ENCODE measurements at regions not wholly inside any gene's neighbourhood (a gene's known extent, or its start where the extent isn't known, plus 50 kb on each side); places are given as distances from the start of the nearest gene placed in this dataset.
"Not testable (repeated sequence)": the region's sequence is repeated elsewhere in the genome, so short reads cannot be mapped to it uniquely, and the experiment has no call there.

DNA sequence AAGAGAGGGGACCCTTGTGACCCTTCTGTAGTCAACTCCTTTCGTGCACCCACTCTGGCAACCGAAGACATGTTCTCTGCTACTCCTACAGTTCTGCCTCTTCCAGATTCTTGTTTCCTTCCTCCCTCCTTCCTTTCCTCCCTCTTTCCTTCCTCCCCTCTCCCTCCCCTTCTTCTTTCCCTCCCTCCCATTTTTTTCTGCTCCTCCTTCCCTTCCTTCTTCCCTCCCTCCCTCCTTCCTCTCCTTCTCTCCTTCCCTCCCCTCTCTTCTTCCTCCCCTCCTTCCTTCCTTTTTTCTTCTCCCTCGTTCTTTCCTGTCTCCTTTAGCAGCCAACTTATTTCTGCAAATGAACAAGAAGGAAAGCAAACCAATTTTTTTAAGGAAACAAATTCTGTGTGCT is 111.5 kb downstream of the NPTX2 start:
- DNase-seq (ENCODE audit: low spot score), result no peak

DNA sequence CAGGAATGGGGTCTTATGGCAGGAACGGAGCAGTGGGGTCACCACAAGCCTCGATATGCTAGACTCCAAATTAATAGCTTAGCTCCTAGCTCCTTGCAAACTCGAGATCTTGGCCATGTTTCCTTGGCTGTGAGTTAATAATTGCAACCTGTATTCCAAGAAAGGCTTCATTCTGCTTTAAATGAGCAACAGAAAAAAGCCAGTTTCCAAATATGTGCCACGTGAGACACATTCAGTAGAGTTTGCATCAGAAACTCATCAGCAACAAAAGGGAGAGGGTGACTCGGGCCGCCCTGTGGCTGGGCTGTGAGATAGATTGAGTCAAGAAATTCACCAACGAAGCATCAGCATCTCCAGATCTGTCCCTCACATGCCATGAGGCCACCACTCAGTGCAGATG is 112.0 kb downstream of the NPTX2 start:
- no peak for DNase-seq (ENCODE audit: low spot score)

DNA sequence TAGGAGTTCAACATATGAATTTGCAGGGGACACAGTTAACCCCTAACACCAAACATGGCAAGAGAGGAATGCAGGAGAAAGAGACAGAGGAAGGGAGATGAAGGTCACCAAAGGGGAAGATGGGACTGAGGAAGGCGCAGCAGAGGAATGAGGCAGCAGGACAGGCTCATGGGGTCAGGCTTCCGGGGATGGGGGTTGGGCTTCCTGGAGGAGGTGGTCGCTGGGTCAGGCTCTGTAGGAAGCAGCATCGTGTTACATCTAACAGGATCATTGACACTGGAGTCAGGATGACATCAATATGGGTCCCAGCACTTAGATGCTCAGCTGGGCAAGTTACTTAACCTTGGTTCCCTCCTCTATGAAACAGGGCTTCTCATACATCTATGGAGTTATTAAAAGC is 113.2 kb downstream of the NPTX2 start:
- no peak for DNase-seq (ENCODE audit: low spot score)

GRCh38 chr7:98731651-98732050 is 114.6 kb downstream of the NPTX2 start:
- DNase-seq (ENCODE audit: low spot score), result no peak

DNA sequence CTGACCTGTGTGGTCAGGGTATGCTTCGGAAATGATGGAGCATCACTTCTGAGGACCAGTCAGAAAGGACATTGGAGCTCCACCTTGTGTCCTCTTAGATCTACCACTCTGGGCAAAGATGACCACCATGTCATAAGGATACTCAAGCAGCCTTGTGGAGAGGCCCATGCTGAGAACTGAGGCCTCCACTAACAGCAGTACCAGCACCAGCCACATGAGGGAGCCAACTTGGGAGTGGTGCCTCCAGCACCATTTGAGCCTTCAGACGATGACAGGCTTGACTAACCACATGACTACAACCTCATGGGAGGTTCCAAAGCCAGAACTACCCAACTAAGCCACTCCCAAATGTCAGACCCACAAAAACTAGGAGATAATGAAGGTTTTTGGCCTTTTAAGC is 116.0 kb downstream of the NPTX2 start:
- peak; percentile 19 for DNase-seq (ENCODE audit: low spot score)

DNA sequence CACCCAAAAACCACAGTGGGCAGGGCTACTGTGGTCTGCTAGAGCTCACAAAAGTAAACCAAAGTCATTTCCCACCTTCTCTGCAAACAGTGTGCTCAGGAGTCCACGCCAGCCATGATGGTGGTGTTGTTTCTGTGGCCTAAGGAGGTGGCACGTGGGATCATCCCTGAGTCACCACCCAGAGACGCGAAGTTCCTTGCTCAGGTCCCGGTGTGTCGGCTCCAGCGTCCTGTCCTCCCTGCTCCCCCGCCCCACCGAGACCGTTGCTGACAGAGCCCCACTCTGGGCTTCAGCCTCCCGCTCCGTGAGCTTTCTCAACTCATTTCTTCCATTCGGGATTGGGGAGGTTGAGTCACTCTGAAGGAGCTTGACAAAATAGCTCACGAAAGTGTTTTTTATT is 118.7 kb downstream of the NPTX2 start:
- DNase-seq (ENCODE audit: low spot score), result no peak

DNA sequence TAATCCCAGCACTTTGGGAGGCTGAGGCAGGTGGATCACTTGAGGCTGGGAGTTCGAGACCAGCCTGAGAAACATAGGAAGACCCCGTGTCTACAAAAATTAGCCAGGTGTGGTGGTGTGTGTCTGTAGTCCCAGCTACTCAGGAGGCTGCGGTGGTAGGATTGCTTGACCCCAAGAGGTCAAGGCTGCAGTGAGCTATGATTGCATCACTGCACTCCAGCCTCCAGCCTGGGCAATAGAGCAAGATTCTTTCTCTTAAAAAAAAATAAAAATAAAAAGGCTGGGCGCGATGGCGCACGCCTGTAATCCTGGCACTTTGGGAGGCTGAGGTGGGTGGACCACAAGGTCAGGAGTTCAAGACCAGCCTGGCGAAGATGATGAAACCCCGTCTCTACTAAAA is 119.4 kb downstream of the NPTX2 start:
- not testable (repeated sequence) for DNase-seq (ENCODE audit: low spot score)

DNA sequence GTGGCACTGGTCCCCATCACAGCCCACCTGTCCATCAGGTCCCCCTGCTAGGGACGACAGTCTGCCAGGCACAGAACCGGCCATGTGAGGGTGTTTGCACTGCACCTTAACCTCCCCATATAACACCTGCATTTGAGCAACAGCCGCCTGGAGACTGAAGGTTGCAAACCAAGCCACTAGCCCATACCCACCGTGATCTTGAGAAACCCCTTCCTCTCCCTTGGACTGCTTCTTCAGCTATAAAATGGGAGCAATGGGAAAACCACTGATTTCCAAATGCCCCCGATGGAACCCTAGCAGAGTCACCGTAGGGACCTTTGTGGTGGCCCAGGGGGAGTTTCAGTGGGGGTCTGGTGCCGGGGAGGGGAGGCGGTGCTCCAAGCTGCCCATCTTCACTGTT is 120.1 kb downstream of the NPTX2 start:
- no peak for DNase-seq (ENCODE audit: low spot score)

DNA sequence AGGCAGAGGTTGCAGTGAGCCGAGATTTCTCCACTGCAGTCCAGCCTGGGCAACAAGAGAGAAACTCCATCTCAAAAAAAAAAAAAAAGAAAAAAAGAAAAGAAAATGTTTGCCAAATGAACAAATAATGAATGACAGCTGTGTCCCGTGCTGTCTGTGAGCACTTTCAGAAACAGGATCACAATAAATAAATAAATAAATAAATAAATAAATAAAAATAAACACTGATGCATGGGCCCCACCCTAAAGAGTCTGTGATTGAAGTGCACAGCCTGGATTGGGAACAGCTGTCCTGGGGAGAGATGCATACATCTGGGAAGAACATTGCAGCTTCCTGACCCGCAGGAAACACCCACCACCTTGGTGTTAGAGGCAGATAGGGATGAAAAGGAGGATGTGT is 123.6 kb downstream of the NPTX2 start:
- DNase-seq (ENCODE audit: low spot score), result no peak

DNA sequence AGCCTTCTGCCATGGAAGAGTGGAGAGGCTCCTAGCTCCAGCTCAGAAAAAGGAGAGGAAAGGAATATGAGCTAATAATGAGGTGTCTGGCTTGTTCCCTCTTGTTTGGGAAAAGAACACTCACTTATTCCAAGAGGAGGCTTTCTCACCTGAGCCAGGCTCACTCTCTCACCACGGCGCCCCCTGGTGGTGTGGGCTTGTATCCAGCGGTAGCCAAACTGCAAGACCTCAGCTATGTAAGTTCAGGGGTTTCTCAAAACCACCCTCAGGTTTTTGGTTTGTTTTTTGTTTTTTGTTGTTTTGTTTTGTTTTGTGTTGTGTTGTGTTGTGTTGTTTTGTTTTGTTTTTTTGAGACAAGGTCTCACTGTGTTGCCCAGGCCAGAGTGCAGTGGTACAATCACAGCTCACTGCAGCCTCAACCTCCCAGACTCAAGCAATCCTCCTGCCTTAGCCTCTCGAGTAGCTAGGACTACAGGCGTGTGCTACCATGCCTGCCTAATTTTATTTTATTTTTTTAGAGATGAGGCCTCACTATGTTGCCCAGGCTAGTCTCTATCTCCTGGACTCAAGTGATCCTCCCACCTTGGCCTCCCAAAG is 124.0 kb downstream of the TMEM130 start:
- DNase-seq (ENCODE audit: low spot score), result peak; percentile 65

DNA sequence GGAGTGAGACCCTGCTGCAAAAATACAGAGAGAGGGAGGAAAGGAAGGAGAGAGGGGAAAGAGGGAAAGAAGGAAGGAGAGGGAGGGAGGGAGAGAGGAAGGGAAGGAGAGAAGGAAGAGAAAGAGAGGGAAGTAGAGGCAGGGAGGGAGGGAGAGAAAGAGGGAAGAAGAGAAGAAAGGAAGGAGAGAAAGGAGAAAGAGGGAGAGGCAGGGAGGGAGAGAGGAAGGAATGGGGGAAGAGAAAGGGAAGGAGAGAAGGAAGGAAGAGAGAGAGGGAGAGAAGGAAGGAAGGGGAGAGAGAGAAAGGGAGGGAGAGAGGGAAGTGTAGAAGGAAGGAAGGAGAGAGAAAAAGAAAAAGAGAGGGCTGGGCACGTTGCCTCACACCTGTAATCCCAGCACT is 121.7 kb downstream of the TMEM130 start:
- DNase-seq (ENCODE audit: low spot score), result no peak

DNA sequence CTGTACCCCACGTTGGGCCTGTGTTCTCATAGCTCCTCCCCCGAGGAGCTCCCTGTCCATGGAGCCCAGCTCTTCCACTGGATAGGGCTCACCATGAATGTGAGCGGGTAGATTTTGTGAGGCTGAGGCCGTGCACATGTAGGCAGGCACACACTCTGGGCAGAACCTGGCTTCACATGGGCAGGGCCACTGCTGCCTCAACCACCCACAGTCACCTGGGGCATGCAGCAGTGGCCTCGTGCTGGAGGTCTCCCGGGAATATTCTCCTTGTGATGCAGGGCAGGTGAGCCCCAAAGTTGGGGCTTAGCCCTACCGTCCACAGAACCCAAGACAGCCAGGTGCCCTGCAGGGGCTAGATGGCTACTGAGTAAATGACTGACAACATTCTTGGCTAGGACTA is 116.6 kb downstream of the TMEM130 start:
- DNase-seq (ENCODE audit: low spot score), result no peak

DNA sequence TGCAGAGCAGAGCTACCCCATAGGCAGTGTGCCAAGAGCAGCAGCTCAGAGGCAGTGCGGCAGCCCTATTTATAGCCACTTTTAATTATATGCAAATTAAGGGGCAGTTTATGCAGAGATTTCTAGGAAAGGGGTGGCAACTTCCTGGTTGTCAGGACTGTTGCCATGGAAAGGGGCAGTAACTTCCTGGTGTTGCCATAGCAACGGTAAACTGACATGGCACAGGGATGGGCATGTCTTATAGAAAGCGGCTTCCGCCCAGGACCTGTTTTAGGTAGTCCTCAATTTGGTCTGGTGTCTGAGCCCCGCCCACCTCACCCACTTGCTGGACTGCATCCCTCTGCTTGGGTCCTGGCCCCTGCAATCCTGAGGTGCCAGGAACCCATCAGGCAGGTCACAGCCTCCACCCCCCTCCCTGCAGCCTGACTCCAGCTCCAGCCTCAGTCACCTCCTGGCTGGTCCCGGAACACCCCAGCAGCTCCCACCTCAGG is 115.8 kb downstream of the TMEM130 start:
- no peak for DNase-seq (ENCODE audit: low spot score)

DNA sequence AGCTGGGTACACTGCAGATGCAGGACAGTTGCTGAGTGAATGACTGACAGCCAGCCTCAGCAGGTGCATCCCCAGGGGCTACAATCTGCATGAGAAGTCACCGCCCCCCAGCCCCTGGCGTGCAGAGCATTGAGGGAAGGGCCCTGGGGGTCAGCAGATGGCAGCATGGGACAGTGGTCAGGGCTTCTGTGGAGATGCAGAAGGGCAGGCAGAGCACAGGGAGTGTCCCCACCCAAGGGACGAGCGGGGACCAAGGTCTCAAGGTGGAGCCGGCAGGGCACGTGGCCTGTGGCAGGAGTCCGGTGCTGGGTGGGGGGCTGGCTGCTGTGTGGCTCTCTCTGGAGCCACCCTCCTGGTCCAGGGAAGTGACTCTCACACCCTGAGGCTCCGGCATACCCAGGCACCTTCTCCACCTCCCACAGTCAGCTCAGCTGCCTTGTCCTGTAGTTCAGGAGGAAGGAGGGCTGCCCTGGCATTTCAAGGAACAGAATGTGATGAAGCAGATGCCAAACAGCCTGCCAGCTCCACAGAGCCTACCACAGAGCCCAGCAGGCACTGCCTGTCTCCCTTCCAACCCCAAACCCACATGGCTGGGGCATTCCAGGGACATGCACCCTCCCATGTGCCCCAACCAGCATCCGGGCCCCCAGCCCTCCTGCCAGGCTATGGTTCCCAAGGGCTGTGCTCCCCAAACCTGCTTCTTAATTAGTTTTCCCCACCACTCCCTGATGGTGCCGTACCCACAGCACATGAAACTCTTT is 114.5 kb downstream of the TMEM130 start:
- no peak for DNase-seq (ENCODE audit: low spot score)

- DNase-seq (ENCODE audit: low spot score), result no peak
Measured at GRCh38 chr7:98758157-98758556, 111.7 kb downstream of the TMEM130 start.

DNA sequence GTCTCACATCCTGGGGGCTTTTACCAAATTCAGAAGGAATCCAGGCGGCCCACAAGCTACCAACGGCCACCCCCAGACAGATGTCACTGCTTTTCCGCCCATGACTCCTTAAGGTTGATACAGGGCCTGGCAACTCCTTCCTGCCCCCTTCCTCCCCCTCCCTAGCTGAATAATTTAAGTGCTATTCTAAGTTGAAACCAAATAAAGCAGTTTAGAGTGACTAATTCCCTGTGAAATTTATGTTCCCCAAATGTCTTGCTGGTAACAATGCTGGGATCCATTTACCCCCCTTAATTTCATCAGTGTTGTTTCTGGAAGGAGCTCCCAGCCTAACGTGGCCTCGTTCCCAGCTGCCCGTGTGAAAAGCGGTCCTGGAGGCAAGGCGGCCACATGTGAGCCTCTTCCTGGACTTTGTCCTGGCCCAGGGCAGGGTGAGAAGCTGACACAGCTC is 109.6 kb downstream of the TMEM130 start:
- DNase-seq (ENCODE audit: low spot score), result no peak

DNA sequence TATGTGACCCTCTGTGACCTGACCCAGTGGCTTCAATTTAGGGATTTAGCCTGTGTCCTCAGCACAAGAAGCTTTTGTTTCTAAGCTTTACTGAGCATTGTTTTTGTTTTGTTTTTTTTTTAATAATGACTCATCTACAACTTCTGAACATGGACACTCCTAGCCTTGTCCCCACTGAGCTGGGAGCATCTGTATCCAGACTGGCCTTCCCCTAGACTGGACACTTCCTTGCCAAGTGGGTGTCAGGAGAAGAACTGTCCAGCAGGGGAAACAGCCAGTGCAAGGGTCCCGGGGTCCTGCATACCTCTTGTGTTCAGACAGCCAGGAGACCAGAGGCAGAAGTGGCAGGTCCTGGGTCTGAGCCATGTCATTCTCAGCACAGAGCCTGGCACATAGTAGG is 108.6 kb downstream of the TMEM130 start:
- no peak for DNase-seq (ENCODE audit: low spot score)

GRCh38 chr7:98762620-98763019 is 107.2 kb downstream of the TMEM130 start:
- no peak for DNase-seq (ENCODE audit: low spot score)

- DNase-seq (ENCODE audit: low spot score), result no peak
Measured at GRCh38 chr7:98763441-98763840, 106.4 kb downstream of the TMEM130 start.

- DNase-seq (ENCODE audit: low spot score), result no peak
Measured at GRCh38 chr7:98764946-98765345, 104.9 kb downstream of the TMEM130 start.

GRCh38 chr7:98770085-98770484 is 99.7 kb downstream of the TMEM130 start:
- DNase-seq (ENCODE audit: low spot score), result not testable (repeated sequence)

- DNase-seq (ENCODE audit: low spot score), result no peak
Measured at GRCh38 chr7:98771519-98771918, 98.3 kb downstream of the TMEM130 start.

DNA sequence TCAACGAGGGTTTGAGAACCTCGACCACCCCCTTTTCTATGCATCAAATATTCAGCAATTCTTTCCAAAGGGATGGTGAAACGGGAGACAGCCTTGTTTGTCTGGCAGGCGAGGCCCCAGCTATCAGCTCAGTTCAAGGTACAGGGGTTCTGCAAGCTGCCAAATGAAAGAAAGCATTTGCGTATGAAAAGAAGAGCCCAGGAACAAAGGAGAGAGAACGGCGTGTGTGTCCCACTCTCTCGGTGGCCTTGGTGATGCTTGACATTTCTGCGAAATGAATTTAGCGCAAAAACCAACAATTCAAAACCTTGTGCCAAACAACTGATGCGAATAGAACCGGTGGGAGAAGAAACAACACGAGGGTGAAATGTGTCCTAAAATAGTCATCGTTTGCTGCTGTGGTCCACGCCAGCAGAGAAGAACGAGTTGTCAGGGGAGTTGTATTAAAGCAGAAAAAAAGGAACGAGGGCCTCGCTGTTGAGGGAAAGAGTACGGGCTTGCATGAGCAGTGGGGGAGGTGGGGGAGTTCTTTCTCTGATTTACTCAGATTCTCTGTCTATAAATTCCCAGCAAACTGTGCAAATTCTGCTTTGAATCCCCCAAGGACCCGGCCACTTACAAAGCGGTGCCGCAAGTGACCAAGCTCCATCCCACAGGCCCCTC is 97.7 kb downstream of the TMEM130 start:
- DNase-seq (ENCODE audit: low spot score), result no peak

All from hematopoietic multipotent progenitor cell treated with erythropoietin and hydrocortisone succinate and interleukin-3 and kit ligand, for 17 days (in vitro differentiated cells).